ENCODE measurements at regions not wholly inside any gene's neighbourhood (a gene's known extent, or its start where the extent isn't known, plus 50 kb on each side); places are given as distances from the start of the nearest gene placed in this dataset.

DNA sequence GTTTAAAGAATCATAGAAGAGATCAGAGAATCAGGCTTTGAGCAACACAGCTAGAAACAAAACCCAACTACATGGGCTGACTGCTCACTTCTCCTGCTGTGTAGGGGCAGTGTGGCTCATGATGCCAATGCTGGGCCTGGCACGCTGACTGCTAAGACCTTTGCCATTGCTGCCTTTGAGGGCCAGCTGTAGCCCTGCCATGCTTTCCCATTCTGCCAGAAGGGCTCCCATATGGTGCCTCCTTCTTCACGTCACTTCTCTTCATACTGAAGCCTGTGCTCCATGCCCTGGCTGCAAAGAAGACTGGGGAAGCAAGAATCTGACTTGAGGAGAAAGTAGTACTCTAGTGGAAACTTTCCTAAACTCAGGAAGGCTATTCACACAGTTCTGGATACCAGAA is 232.9 kb downstream of the UTP18 start:
- TF ChIP-seq, protein P1, sequence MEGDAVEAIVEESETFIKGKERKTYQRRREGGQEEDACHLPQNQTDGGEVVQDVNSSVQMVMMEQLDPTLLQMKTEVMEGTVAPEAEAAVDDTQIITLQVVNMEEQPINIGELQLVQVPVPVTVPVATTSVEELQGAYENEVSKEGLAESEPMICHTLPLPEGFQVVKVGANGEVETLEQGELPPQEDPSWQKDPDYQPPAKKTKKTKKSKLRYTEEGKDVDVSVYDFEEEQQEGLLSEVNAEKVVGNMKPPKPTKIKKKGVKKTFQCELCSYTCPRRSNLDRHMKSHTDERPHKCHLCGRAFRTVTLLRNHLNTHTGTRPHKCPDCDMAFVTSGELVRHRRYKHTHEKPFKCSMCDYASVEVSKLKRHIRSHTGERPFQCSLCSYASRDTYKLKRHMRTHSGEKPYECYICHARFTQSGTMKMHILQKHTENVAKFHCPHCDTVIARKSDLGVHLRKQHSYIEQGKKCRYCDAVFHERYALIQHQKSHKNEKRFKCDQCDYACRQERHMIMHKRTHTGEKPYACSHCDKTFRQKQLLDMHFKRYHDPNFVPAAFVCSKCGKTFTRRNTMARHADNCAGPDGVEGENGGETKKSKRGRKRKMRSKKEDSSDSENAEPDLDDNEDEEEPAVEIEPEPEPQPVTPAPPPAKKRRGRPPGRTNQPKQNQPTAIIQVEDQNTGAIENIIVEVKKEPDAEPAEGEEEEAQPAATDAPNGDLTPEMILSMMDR (IDR thresholded peaks at IDR 0.05; ENCODE audit: control insufficient read depth, extremely low read depth, insufficient read depth) = no peak
- no peak overlapping the region for H3K4me3 ChIP-seq (ENCODE audit: low read depth, low read length)

DNA sequence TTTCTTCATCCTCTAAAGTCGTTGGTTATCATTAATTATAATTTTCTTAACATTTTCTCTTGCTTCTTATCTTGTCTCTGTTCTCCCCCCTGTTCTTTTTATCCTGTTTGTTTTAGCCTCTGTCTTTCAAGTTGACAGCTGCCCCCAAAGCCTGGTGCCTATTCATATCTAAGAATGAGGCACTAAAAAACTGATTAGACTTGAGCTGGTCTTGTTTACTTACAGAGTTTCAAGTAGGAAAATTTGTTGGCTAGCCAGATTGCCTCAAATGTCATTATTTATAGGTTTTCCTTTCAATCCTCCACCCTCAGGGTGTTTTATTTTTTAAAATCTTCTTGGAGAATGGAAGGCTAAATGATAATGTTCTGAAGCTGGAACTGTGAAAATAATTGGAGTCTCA is 236.0 kb downstream of the UTP18 start:
- TF ChIP-seq, protein P1 (IDR thresholded peaks at IDR 0.05; ENCODE audit: control insufficient read depth, extremely low read depth, insufficient read depth) = no peak
- DNase-seq (ENCODE audit: low read depth) = no peak
- H3K4me3 ChIP-seq (ENCODE audit: low read depth, low read length) = no peak overlapping the region

More for the DNA sequence above, 232.9 kb downstream of the UTP18 start:
- DNase-seq (ENCODE audit: low read depth) = no peak

DNA sequence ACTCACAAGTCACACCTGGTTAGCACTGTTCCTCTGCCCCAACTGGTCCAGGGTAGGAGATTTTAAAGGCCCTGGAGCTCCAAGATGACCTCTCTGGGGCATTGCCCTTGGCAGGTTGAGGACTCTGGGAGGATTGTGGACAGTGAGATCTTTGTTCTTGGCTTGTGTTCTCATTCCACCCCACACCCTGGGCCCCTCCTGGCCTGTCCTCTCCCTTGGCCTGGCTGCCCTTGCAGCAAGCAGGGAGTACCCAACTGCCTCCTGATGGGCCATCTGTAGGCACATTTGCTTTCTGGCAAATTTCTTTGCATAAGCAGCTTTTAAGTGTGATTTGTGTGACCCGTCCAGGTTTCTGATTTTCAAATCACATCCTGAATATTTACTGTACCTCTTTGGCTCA is 239.6 kb downstream of the UTP18 start:
- TF ChIP-seq, protein P1 (IDR thresholded peaks at IDR 0.05; ENCODE audit: control insufficient read depth, extremely low read depth, insufficient read depth) = no peak
- no peak overlapping the region for H3K4me3 ChIP-seq (ENCODE audit: low read depth, low read length)
- DNase-seq (ENCODE audit: low read depth) = no peak

DNA sequence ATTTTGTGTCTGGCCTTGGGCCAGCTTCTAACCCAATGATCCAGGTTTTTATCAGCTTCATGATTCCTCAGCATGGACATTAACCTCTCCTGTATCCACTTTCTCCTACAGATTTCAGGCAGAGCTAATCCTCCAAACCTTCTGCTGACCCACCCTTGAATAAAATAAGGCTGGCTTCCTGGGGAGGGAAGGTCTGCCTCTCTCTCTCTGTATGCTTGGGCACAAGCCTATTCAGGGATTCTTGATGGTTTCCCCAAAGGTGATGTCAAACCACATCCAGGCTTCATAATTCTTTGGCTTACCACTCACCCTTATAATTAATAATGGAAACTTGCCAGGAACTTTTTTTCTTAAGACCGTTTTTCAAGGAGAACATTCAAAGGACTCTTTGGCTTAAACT is 240.1 kb downstream of the UTP18 start:
- H3K4me3 ChIP-seq (ENCODE audit: low read depth, low read length) = no peak overlapping the region
- TF ChIP-seq, protein P1 (IDR thresholded peaks at IDR 0.05; ENCODE audit: control insufficient read depth, extremely low read depth, insufficient read depth) = no peak
- DNase-seq (ENCODE audit: low read depth) = no peak

DNA sequence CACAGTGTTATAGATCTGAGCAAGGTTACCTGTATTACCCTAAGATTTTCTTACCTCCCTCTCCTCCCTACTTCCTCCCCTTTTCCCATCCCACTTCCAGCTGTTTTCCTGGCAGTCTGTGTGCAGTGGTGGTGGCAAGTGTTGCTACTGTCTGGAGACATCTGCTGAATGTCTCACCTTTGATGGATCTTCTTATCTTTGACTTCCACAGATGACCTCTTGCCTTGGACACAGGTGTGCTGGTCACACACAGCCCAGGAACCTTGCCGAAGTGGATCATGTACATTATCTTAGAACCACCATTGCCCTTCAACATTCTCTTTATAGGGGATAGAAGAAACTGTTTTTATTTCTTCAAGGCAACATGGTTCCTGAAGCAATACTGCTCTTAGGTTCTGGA is 245.1 kb downstream of the UTP18 start:
- DNase-seq (ENCODE audit: low read depth) = no peak
- no peak overlapping the region for H3K4me3 ChIP-seq (ENCODE audit: low read depth, low read length)
- TF ChIP-seq, protein P1 (IDR thresholded peaks at IDR 0.05; ENCODE audit: control insufficient read depth, extremely low read depth, insufficient read depth) = no peak

DNA sequence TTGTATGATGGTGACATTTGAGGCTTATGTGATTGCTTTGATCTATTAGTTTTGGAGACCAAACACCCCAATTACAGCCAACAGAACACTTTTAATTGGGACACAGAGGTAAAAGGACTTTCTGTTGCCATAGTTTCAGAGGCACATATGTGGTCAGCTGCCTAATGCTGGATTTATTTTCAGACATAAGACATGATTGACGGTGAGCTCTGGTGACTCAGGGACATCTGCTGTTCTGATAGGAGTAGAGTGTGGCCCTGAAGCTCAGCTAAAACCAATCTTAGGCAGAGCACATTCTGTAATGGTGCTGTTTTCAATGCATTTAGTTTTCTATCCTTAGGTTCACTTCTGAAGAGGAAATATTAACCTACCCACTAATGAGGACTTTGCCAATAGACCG is 247.1 kb downstream of the UTP18 start:
- no peak overlapping the region for H3K4me3 ChIP-seq (ENCODE audit: low read depth, low read length)
- no peak for DNase-seq (ENCODE audit: low read depth)
- TF ChIP-seq, protein P1 (IDR thresholded peaks at IDR 0.05; ENCODE audit: control insufficient read depth, extremely low read depth, insufficient read depth) = no peak

DNA sequence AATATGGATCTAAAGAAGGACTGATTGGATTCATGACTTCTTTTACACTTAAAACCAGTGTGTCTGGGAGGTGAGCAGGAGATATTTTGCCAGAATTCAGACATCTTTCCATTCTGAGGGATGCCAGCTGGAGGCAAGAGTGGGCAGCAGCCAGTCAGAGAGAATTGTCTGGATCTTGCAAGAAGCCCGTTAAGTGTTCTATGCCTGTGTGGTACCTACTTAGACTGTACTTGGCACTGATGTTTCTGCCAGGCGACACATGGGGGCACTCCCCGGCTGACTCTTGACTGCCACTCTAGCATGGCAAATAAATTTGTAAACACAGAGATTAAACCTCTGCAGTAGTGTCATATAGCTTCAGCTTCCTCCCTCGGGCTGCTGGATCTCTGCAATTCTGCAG is 247.7 kb downstream of the UTP18 start:
- H3K4me3 ChIP-seq (ENCODE audit: low read depth, low read length) = no peak overlapping the region
- TF ChIP-seq, protein P1 (IDR thresholded peaks at IDR 0.05; ENCODE audit: control insufficient read depth, extremely low read depth, insufficient read depth) = no peak
- no peak for DNase-seq (ENCODE audit: low read depth)
